ENCODE measurements at regions not wholly inside any gene's neighbourhood (a gene's known extent, or its start where the extent isn't known, plus 50 kb on each side); places are given as distances from the start of the nearest gene placed in this dataset.

DNA sequence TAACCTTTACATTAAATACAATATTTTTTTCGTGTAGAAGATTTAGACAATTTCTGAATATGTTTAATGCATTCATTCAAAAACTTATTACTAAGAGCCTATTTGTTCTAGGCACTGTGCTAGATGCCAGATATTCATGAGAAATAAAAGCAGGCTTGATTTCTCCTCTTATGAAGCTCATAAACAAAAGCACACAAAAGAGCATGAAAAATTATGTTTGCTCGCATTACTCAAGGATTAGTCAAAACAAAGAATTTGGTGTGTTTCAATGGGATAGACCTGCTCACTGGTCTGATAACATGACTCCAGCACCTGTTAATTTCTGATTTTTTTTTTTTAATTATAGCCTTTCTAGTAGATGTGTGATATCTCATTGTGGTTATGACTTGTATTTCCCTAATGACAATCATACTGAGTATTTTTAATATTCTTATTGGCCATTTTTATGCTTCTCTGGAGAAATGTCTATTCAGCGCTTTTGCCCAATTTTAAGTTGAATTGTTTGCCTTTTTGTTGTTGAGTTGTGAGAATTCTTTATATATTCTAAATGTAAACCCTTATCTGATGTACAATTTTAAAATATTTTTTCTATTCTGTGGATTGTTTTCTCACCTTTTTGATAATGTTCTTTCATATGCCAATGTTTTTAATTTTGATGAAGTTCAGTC, 382.3 kb upstream of the ADGRL4 start:
- TF ChIP-seq CTCF (IDR thresholded peaks at IDR 0.05; ENCODE audit: low read length) (no peak), EZH2phosphoT487 (IDR thresholded peaks at IDR 0.05; ENCODE audit: low read length) (no peak), EZH2 (optimal IDR thresholded peaks at IDR 0.05; ENCODE audit: low read depth, low read length) (no peak)

Measured in MM.1S (cell line).